Calu3 (cell line): ENCODE measurements at regions not wholly inside any gene's neighbourhood (a gene's known extent, or its start where the extent isn't known, plus 50 kb on each side); places are given as distances from the start of the nearest gene placed in this dataset.
"Not testable (repeated sequence)": the region's sequence is repeated elsewhere in the genome, so short reads cannot be mapped to it uniquely, and the experiment has no call there.

Experiments
- BruUV-seq: library from RNA; stranded (reverse); fragments of 400-500 nt; replicated peaks from 2 replicates; lab custom pipeline; 2021; lab: Mats Ljungman, UMichigan
- CTCF ChIA-PET: fragments of 300-600 bp; sonication (Branson Sonifier 250); formaldehyde crosslinking; loops from one replicate; lab custom pipeline; 2022; ENCODE audit warnings: antibody characterized with exemption; lab: Charles Lee
- DNase-seq: peaks from one replicate; pipeline ENCODE4 v3.0.0; 2022
- H3K27ac Mint-ChIP-seq: one replicate; pipeline ENCODE4 v1.8.0; 2022; ENCODE audit warnings: mixed read lengths; ENCODE audit not compliant: unreplicated experiment
- H3K27me3 Mint-ChIP-seq: one replicate; pipeline ENCODE4 v1.8.0; 2022; ENCODE audit warnings: mixed read lengths; ENCODE audit not compliant: unreplicated experiment
- H3K36me3 Mint-ChIP-seq: one replicate; pipeline ENCODE4 v1.8.0; 2022; ENCODE audit warnings: mild to moderate bottlenecking, moderate library complexity, mixed read lengths; ENCODE audit not compliant: insufficient read depth, unreplicated experiment
- H3K4me1 Mint-ChIP-seq: one replicate; pipeline ENCODE4 v1.8.0; 2022; ENCODE audit warnings: mild to moderate bottlenecking, low read depth, mixed read lengths; ENCODE audit not compliant: unreplicated experiment
- H3K4me3 Mint-ChIP-seq: one replicate; pipeline ENCODE4 v1.8.0; 2022; ENCODE audit warnings: mild to moderate bottlenecking, low read depth, moderate library complexity, mixed read lengths; ENCODE audit not compliant: unreplicated experiment
- H3K9me3 Mint-ChIP-seq: one replicate; pipeline ENCODE4 v1.8.0; 2022; ENCODE audit warnings: low read depth, mixed read lengths; ENCODE audit not compliant: unreplicated experiment
- CTCF ChIP-seq: fragments of 200-600 bp; IDR thresholded peaks from one replicate; pipeline ENCODE4 v1.8.0; 2022; ENCODE audit warnings: antibody characterized with exemption; ENCODE audit not compliant: unreplicated experiment
- intact Hi-C: fragments of 100-400 bp; cut with micrococcal nuclease; formaldehyde crosslinking; loops from one replicate; pipeline ENCODE4 v1.10.0; 2022; ENCODE audit not compliant: unreplicated experiment

GRCh38 chr13:97542102-97542685 is 108.2 kb downstream of the RAP2A start:
- intact Hi-C loops = no loop called here
- H3K27me3 Mint-ChIP-seq = no peaks in the 10 kb centered on the region
- no peaks in the 10 kb centered on the region for H3K36me3 Mint-ChIP-seq
- DNase-seq = no peak
- no peak for TF ChIP-seq CTCF
- no peaks in the 10 kb centered on the region for H3K9me3 Mint-ChIP-seq
- CTCF ChIA-PET = no interaction called here
- H3K27ac Mint-ChIP-seq = no peak overlapping the region
- no peaks in the 10 kb centered on the region for H3K4me1 Mint-ChIP-seq
- no TSS peak for BruUV-seq
- H3K4me3 Mint-ChIP-seq = no peak overlapping the region

- Mint-ChIP-seq H3K36me3 (no peaks in the 10 kb centered on the region), H3K9me3 (no peaks in the 10 kb centered on the region), H3K27ac (no peak overlapping the region), H3K4me3 (no peak overlapping the region), H3K27me3 (no peaks in the 10 kb centered on the region), H3K4me1 (no peaks in the 10 kb centered on the region)
- TF ChIP-seq CTCF = no peak
- intact Hi-C loops = no loop called here
- DNase-seq = no peak
- CTCF ChIA-PET = no interaction called here
- BruUV-seq = no TSS peak
Measured at GRCh38 chr13:97544031-97544765, 110.2 kb downstream of the RAP2A start.

- not testable (repeated sequence) for H3K27me3 Mint-ChIP-seq, H3K9me3 Mint-ChIP-seq
Measured at GRCh38 chr13:97544971-97545499, 111.1 kb downstream of the RAP2A start.

DNA sequence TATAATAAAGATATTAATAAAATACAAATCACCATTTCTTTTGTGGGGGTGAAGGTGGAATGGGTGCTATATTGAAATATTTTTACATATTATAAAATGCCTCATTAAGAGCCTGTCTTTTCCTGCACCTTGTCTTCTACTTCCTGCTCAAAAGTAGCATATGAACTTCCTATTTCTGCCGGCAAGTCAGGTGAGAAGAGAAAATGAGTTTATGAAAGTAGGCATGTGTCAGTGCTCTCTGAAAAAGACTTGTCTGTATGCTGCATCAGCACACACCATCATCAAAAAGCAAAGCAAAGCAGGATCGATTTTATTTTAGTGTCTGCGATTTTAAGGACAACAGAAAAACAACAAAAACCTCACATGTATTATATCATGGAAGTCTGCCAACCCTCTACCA is 114.2 kb downstream of the RAP2A start:
- CTCF ChIA-PET = no interaction called here
- Mint-ChIP-seq H3K27ac (no peak overlapping the region), H3K4me3 (no peak overlapping the region), H3K36me3 (no peaks in the 10 kb centered on the region), H3K4me1 (no peaks in the 10 kb centered on the region), H3K27me3 (no peaks in the 10 kb centered on the region), H3K9me3 (no peaks in the 10 kb centered on the region)
- BruUV-seq = no TSS peak
- DNase-seq = no peak
- no peak for TF ChIP-seq CTCF
- intact Hi-C loops = no loop called here

More at GRCh38 chr13:97544971-97545499, 111.1 kb downstream of the RAP2A start:
- H3K36me3 Mint-ChIP-seq, H3K4me3 Mint-ChIP-seq, intact Hi-C loops, DNase-seq, CTCF ChIA-PET, H3K27ac Mint-ChIP-seq, H3K4me1 Mint-ChIP-seq, BruUV-seq: not testable (repeated sequence)

- intact Hi-C loops = no loop called here
- H3K9me3 Mint-ChIP-seq = no peaks in the 10 kb centered on the region
- H3K4me3 Mint-ChIP-seq = no peak overlapping the region
- no peaks in the 10 kb centered on the region for H3K27me3 Mint-ChIP-seq
- no peaks in the 10 kb centered on the region for H3K4me1 Mint-ChIP-seq
- no TSS peak for BruUV-seq
- DNase-seq = no peak
- no peak for TF ChIP-seq CTCF
- H3K27ac Mint-ChIP-seq = no peak overlapping the region
- no peaks in the 10 kb centered on the region for H3K36me3 Mint-ChIP-seq
- CTCF ChIA-PET = no interaction called here
Measured at GRCh38 chr13:97548711-97549110, 114.7 kb downstream of the RAP2A start.
